Liver (tissue), 8 donors: ENCODE measurements at regions not wholly inside any gene's neighbourhood (a gene's known extent, or its start where the extent isn't known, plus 50 kb on each side); places are given as distances from the start of the nearest gene placed in this dataset.

Source experiments
- DNase-seq: peaks from one replicate; pipeline ENCODE4 v3.0.0-alpha.2; 2017; ENCODE audit warnings: low spot score
- H3K27ac ChIP-seq, 2 donors: one replicate each; pipeline ENCODE4 v1.7.0; 2013; ENCODE audit warnings: inconsistent platforms in 2 of 2, low read length in 2 of 2, control low read depth in 1 of 2, low read depth in 1 of 2, mild to moderate bottlenecking in 1 of 2
- H3K27me3 ChIP-seq, 4 donors: one replicate each; pipeline versions ENCODE4 v1.6.1 to v1.7.0; 2013; ENCODE audit warnings: low read length in 3 of 4, inconsistent platforms in 1 of 4, mild to moderate bottlenecking in 1 of 4, moderate library complexity in 1 of 4; ENCODE audit not compliant: control insufficient read depth in 4 of 4, insufficient read depth in 4 of 4
- H3K36me3 ChIP-seq, 4 donors: one replicate each; pipeline versions ENCODE4 v1.6.1 to v1.7.0; 2013; ENCODE audit warnings: low read length in 3 of 4, mild to moderate bottlenecking in 3 of 4, low read depth in 1 of 4, moderate library complexity in 1 of 4; ENCODE audit not compliant: control insufficient read depth in 4 of 4, insufficient read depth in 3 of 4
- H3K4me1 ChIP-seq, 4 donors: one replicate each; pipeline versions ENCODE4 v1.6.1 to v1.7.0; 2013; ENCODE audit warnings: low read length in 3 of 4, mild to moderate bottlenecking in 3 of 4, moderate library complexity in 1 of 4; ENCODE audit not compliant: control insufficient read depth in 4 of 4, insufficient read depth in 4 of 4
- H3K4me3 ChIP-seq, 3 donors: one replicate each; pipeline versions ENCODE4 v1.6.1 to v1.7.0; 2013; ENCODE audit warnings: low read length in 3 of 3, control low read depth in 1 of 3, low read depth in 1 of 3, mild to moderate bottlenecking in 1 of 3
- H3K9ac ChIP-seq, 2 donors: one replicate each; pipeline ENCODE4 v1.7.0; 2013; ENCODE audit warnings: low read length in 2 of 2, mild to moderate bottlenecking in 2 of 2, moderate library complexity in 2 of 2, control low read depth in 1 of 2, low read depth in 1 of 2
- H3K9me3 ChIP-seq, 4 donors: one replicate each; pipeline versions ENCODE4 v1.6.1 to v1.7.0; 2013; ENCODE audit warnings: low read length in 3 of 4; ENCODE audit not compliant: control insufficient read depth in 4 of 4
- ATF3 ChIP-seq: IDR thresholded peaks from 2 replicates; pipeline ENCODE4 v1.6.1; 2016; ENCODE audit warnings: antibody characterized with exemption
- CTCF ChIP-seq: fragments of 150-350 bp; IDR thresholded peaks from 2 replicates; pipeline ENCODE4 v1.5.1; 2017; ENCODE audit warnings: improper control_type of control experiment, low read depth, low read length; ENCODE audit not compliant: missing input control
- EGR1 ChIP-seq, 2 donors: IDR thresholded peaks; 2 replicates each; pipeline ENCODE4 v1.6.1; 2016 to 2018; ENCODE audit warnings: antibody characterized with exemption in 2 of 2, low read depth in 2 of 2
- FOXA1 ChIP-seq: IDR thresholded peaks from 2 replicates; pipeline ENCODE4 v1.6.1; 2016; ENCODE audit warnings: antibody characterized with exemption
- FOXA2 ChIP-seq: IDR thresholded peaks from 2 replicates; pipeline ENCODE4 v1.6.1; 2016; ENCODE audit warnings: antibody characterized with exemption
- GABPA ChIP-seq, 2 donors: IDR thresholded peaks in 1 of 2; conservative IDR thresholded peaks in 1 of 2; 2 replicates each; pipeline ENCODE4 v1.6.1; 2016; ENCODE audit warnings: antibody characterized with exemption in 2 of 2, mild to moderate bottlenecking in 1 of 2, moderate library complexity in 1 of 2
- HNF4A ChIP-seq, 2 donors: conservative IDR thresholded peaks; 2 replicates each; pipeline ENCODE4 v1.6.1; 2016; ENCODE audit warnings: antibody characterized with exemption in 2 of 2, mild to moderate bottlenecking in 2 of 2
- HNF4G ChIP-seq: IDR thresholded peaks from 2 replicates; pipeline ENCODE4 v1.6.1; 2016; ENCODE audit warnings: antibody characterized with exemption
- JUND ChIP-seq, 2 donors: IDR thresholded peaks; 2 replicates each; pipeline ENCODE4 v1.6.1; 2016; ENCODE audit warnings: antibody characterized with exemption in 2 of 2
- NR2F2 ChIP-seq: IDR thresholded peaks from 2 replicates; pipeline ENCODE4 v1.6.1; 2016; ENCODE audit warnings: antibody characterized with exemption
- RAD21 ChIP-seq, 2 donors: IDR thresholded peaks; 2 replicates each; pipeline ENCODE4 v1.6.1; 2016; ENCODE audit warnings: antibody characterized with exemption in 2 of 2, mild to moderate bottlenecking in 2 of 2
- REST ChIP-seq: IDR thresholded peaks from 2 replicates; pipeline ENCODE4 v1.6.1; 2016; ENCODE audit warnings: antibody characterized with exemption, mild to moderate bottlenecking
- RXRA ChIP-seq, 2 donors: IDR thresholded peaks; 2 replicates each; pipeline ENCODE4 v1.6.1; 2017 to 2018; ENCODE audit warnings: antibody characterized with exemption in 2 of 2, mild to moderate bottlenecking in 1 of 2
- SP1 ChIP-seq: IDR thresholded peaks from 2 replicates; pipeline ENCODE4 v1.6.1; 2018; ENCODE audit warnings: antibody characterized with exemption, mild to moderate bottlenecking
- TAF1 ChIP-seq: conservative IDR thresholded peaks from 2 replicates; pipeline ENCODE4 v1.6.1; 2016; ENCODE audit warnings: antibody characterized with exemption, mild to moderate bottlenecking
- YY1 ChIP-seq: IDR thresholded peaks from 2 replicates; pipeline ENCODE4 v1.6.1; 2016; ENCODE audit warnings: antibody characterized with exemption, mild to moderate bottlenecking
- ZBTB33 ChIP-seq: IDR thresholded peaks from 2 replicates; pipeline ENCODE4 v1.6.1; 2016; ENCODE audit warnings: antibody characterized with exemption
- WGBS: extraction: QIAGEN DNeasy Blood & Tissue Kit; methylation state at CpG from one replicate; pipeline ENCODE4 v1.1.7; 2013; 5-methylcytosine and 5-hydroxymethylcytosine counted together
- TF ChIP-seq, protein P1 (sequence below): IDR thresholded peaks from 2 replicates; pipeline ENCODE4 v1.6.1; 2016; ENCODE audit warnings: antibody characterized with exemption
- donor health status: healthy.
- donor health status: healthy.
- donor health status: healthy.
- donor health status: healthy.
- donor health status: healthy.

DNA sequence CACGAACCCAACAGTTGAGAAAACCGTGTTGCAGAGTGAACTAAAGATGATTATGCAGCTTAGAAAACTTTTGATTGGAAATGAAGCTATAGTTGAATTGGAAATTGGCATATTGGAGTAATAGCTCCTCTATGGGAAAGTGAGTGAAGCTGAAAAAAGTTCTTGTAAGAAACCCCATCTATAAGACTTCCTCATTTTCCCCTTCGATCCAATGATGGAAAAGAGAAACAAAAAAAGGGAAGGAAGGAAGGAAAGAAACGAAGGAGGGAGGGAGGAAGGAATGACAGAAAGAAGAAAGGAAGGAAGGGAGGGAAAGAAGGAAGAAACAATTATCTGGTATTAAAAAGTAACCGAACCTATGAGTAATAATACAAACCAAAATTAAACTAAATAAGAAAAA lies 791.8 kb upstream of the NR2F2 start (continued):
- no peak for TF ChIP-seq REST
- no peak for TF ChIP-seq YY1
- TF ChIP-seq TAF1: no peak
- TF ChIP-seq RAD21 (IDR thresholded peaks at IDR 0.05): no peak

DNA sequence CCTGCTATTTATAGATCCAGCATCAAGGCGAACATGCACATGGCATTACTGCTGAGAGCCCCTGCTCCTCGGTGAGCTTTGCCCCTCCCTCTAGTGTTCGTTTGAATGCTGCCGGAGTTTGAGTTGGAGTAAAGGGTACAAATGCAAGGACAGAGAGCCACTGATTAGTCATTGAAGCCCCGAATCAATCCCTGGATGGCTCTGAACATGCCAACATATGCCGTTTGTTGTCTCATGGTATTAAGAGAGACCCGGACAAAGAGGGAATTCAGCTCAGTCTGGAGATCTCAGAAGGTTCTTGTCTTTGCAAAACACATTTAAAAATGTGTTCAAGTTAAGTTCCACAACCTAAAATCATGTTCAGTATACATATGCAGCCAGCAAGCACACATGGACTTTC lies 789.2 kb upstream of the NR2F2 start:
- DNase-seq: no peak
- Histone ChIP-seq H3K4me3 (no peak overlapping the region), H3K27ac (no peak overlapping the region), H3K9ac (no peak overlapping the region), H3K36me3 (no peaks in the 10 kb centered on the region), H3K9me3 (no peaks in the 10 kb centered on the region), H3K27me3 (peaks cover 0 to 3% (median 0%) of the 10 kb centered on the region in 4 donors), H3K4me1 (no peaks in the 10 kb centered on the region)
- TF ChIP-seq, protein P1, sequence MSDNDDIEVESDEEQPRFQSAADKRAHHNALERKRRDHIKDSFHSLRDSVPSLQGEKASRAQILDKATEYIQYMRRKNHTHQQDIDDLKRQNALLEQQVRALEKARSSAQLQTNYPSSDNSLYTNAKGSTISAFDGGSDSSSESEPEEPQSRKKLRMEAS: no peak
- TF ChIP-seq HNF4A (conservative IDR thresholded peaks at IDR 0.05) (no peak), REST (no peak), FOXA2 (no peak), ATF3 (no peak), EGR1 (IDR thresholded peaks at IDR 0.05; ENCODE audit: low read depth in 2 of 2) (no peak), HNF4G (no peak), CTCF (no peak), NR2F2 (no peak), SP1 (no peak), RXRA (IDR thresholded peaks at IDR 0.05) (no peak), TAF1 (no peak), FOXA1 (no peak), ZBTB33 (no peak), YY1 (no peak), RAD21 (IDR thresholded peaks at IDR 0.05) (no peak), GABPA (IDR thresholded peaks at IDR 0.05 in 1 of 2, conservative IDR thresholded peaks at IDR 0.05 in 1 of 2) (no peak), JUND (IDR thresholded peaks at IDR 0.05) (no peak)
- 65% methylated on average over 7 of the region's 7 CpGs for WGBS
